Spinal cord (tissue), 9 donors: ENCODE measurements at regions not wholly inside any gene's neighbourhood (a gene's known extent, or its start where the extent isn't known, plus 50 kb on each side); places are given as distances from the start of the nearest gene placed in this dataset.

Source experiments
- DNase-seq, 6 donors: peaks; one replicate each; pipeline versions ENCODE4 v3.0.0 to v3.0.0-alpha.2; 2013 to 2015; ENCODE audit warnings: low spot score in 6 of 6, low read depth in 4 of 6
- H3K27ac ChIP-seq: one replicate; pipeline ENCODE4 v1.5.1; 2013; ENCODE audit warnings: low read depth, low read length, control low read depth
- H3K27me3 ChIP-seq: one replicate; pipeline ENCODE4 v1.6.1; 2013; ENCODE audit warnings: low read length; ENCODE audit not compliant: control insufficient read depth, insufficient read depth
- H3K36me3 ChIP-seq: one replicate; pipeline ENCODE4 v1.6.1; 2013; ENCODE audit warnings: low read length; ENCODE audit not compliant: control insufficient read depth, insufficient read depth
- H3K4me1 ChIP-seq: one replicate; pipeline ENCODE4 v1.6.1; 2013; ENCODE audit warnings: low read length; ENCODE audit not compliant: control insufficient read depth, insufficient read depth
- H3K4me3 ChIP-seq: one replicate; pipeline ENCODE4 v1.5.1; 2013; ENCODE audit warnings: low read depth, low read length, control low read depth
- H3K9me3 ChIP-seq: one replicate; pipeline ENCODE4 v1.6.1; 2013; ENCODE audit warnings: low read length; ENCODE audit not compliant: control insufficient read depth, insufficient read depth
- WGBS: methylation state at CpG from one replicate; pipeline ENCODE4 v1.1.5; 2013; ENCODE audit warnings: missing lambda C conversion rate; ENCODE audit not compliant: insufficient coverage; 5-methylcytosine and 5-hydroxymethylcytosine counted together
- donor health status: healthy.

GRCh38 chr15:69626095-69627066, 173.8 kb downstream of the RPLP1 start:
- no peaks in the 10 kb centered on the region for H3K9me3 ChIP-seq
- H3K4me1 ChIP-seq = no peaks in the 10 kb centered on the region
- H3K4me3 ChIP-seq = no peak overlapping the region
- WGBS = 73% methylated on average over 9 of the region's 11 CpGs
- H3K27ac ChIP-seq = no peak overlapping the region
- peak in 1 of 6 donors; percentile 14 for DNase-seq
- no peaks in the 10 kb centered on the region for H3K27me3 ChIP-seq
- H3K36me3 ChIP-seq = no peaks in the 10 kb centered on the region

- 98% methylated on average over 5 of the region's 5 CpGs for WGBS
- no peaks in the 10 kb centered on the region for H3K36me3 ChIP-seq
- H3K4me1 ChIP-seq = no peaks in the 10 kb centered on the region
- no peak overlapping the region for H3K27ac ChIP-seq
- DNase-seq = no peak
- no peaks in the 10 kb centered on the region for H3K27me3 ChIP-seq
- H3K9me3 ChIP-seq = no peaks in the 10 kb centered on the region
- no peak overlapping the region for H3K4me3 ChIP-seq
Observed at GRCh38 chr15:69627548-69628158, 175.0 kb downstream of the RPLP1 start.

DNA sequence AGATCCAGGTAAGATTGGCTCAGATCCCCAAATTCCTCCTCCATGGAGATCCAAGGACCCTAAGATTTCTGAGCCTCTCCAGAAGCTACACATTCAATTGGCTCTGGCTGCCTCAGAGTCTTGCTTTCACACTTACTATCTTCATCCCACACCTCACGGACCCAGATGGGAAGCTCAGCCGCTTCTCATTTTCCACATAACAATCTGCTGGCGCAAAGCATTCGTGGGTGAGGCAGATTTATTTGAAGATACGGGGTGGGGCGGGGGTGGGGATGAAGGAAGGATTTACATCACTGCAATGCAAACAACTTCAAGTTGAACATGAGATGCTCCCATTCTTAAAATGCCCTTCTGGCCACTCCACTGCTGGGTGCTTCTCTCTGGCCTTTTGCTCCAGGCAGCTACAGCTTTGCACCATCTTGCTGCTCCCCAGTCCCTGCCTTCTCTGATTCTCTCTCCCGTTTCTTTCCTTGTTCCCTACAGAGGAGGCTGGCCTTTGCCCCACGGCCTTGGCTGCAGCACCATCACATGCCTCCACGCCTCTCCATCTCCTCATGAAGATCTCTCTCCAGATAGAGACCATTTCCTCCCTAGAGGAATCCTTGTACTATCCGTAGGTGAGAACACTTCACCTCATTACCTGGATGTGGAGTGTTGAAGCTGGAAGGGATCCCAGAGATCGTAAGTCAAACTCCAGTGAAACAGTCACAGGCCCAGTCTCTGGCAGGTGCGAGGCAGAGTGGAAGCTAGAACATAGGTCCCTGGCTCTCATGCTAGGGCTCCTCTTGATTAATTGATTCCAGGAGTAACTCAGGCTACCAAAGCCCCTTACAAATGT, 175.9 kb downstream of the RPLP1 start:
- 94% methylated on average over 5 of the region's 12 CpGs for WGBS
- no peak for DNase-seq

DNA sequence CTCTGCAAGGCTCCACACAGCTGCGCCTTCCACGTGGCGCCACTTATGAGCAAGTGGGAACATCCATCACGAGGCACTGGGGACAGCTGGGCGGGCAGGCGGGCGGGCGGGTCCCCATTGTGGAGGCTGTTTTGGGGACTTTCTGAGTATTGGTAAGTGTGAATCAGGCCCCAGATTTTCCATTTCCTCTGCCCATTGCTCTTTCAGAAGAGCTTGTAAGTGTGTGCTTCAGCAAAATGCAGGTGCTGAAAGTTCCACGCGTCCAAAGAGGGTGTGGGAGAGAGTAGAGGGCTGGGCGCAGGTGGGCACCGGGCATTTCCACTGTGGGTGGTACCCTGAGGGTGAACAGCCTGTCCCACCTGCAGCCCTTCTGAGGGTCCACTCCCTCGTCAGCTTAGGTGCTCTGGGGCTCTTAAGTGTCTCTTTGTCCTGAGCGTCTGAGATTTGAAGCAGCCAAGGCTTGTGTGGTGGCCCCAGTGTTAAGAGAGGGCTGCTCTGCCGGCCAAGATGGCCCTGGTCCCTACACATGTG, 177.1 kb downstream of the RPLP1 start:
- H3K27ac ChIP-seq = no peak overlapping the region
- DNase-seq = no peak
- 91% methylated on average over 10 of the region's 15 CpGs for WGBS

More for the DNA sequence above, 175.9 kb downstream of the RPLP1 start:
- Histone ChIP-seq H3K36me3 (no peaks in the 10 kb centered on the region), H3K4me3 (no peak overlapping the region), H3K4me1 (no peaks in the 10 kb centered on the region), H3K9me3 (no peaks in the 10 kb centered on the region), H3K27me3 (no peaks in the 10 kb centered on the region), H3K27ac (no peak overlapping the region)

DNA sequence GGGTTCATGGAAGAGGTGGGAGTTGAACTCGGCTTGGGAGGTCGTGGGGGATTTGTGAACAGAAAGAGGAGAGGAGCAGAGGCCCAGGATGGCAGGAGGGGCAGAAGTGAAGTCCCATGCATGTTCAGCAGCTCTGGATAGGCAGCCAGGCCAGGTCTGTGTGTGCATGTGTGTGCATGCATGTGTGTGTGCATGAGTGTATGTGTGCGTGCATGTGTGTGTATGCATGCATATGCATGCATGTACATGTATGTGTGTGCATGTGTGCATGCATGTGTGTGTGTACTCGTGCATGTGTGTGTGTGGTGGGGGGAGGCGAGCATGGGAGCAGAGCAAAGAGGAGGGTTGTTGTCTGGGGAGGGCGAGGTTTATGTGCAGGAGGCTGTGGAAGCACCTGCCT, 178.4 kb downstream of the RPLP1 start:
- H3K4me3 ChIP-seq = no peak overlapping the region
- H3K4me1 ChIP-seq = no peaks in the 10 kb centered on the region
- no peaks in the 10 kb centered on the region for H3K36me3 ChIP-seq
- H3K27me3 ChIP-seq = no peaks in the 10 kb centered on the region
- DNase-seq = no peak
- H3K27ac ChIP-seq = no peak overlapping the region
- H3K9me3 ChIP-seq = no peaks in the 10 kb centered on the region
- 87% methylated on average over 5 of the region's 6 CpGs for WGBS

More for the DNA sequence above, 177.1 kb downstream of the RPLP1 start:
- H3K4me3 ChIP-seq = no peak overlapping the region
- no peaks in the 10 kb centered on the region for H3K9me3 ChIP-seq
- H3K27me3 ChIP-seq = no peaks in the 10 kb centered on the region
- no peaks in the 10 kb centered on the region for H3K36me3 ChIP-seq
- H3K4me1 ChIP-seq = no peaks in the 10 kb centered on the region

DNA sequence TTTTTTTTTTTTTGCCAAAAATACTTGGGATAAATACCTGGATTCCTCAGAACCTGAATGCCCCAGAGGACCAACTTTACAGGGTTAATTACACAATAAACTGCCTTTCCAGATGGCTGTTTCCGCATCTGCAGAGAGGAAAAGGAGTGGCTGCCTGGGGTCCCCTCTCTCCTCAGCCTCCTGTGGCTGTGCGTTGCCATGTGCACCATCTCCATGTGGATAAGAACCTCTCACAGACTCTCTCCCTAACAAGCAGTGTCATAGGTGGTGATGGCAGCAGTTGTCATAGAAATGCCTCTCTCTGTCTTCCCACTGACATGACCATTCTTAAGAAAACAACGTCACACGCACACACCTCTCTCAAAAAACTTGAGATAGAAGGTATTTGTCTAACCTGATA, 179.4 kb downstream of the RPLP1 start:
- no CpG with 5 or more reads among the region's 4 CpGs for WGBS
- DNase-seq = peak in 1 of 6 donors; percentile 58
- no peaks in the 10 kb centered on the region for H3K36me3 ChIP-seq
- H3K27ac ChIP-seq = no peak overlapping the region
- H3K9me3 ChIP-seq = no peaks in the 10 kb centered on the region
- no peak overlapping the region for H3K4me3 ChIP-seq
- no peaks in the 10 kb centered on the region for H3K27me3 ChIP-seq
- H3K4me1 ChIP-seq = no peaks in the 10 kb centered on the region

DNA sequence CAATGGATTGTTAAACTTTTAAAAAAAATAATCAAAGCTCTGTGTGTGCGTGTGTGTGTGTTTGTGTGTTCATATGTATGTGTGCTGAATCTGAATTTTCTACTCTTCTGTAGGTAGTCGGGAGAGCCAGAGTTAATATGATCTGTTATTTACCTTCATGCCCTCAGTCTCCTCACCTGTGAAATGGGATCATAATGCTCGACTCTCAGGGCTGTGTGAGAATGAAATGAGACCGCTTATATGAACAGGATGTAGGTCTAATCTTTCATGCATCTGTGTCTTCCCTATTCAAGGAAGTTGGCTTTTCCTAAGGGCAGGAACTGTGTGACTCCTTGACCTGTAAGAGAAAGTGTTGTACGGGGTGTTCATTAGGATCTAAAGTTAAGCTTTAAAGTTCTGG, 182.2 kb downstream of the RPLP1 start:
- Histone ChIP-seq H3K27me3 (no peaks in the 10 kb centered on the region), H3K36me3 (no peaks in the 10 kb centered on the region), H3K4me3 (no peak overlapping the region), H3K27ac (no peak overlapping the region), H3K9me3 (no peaks in the 10 kb centered on the region), H3K4me1 (no peaks in the 10 kb centered on the region)
- no peak for DNase-seq
- WGBS = 100% methylated on average over 1 of the region's 5 CpGs

DNA sequence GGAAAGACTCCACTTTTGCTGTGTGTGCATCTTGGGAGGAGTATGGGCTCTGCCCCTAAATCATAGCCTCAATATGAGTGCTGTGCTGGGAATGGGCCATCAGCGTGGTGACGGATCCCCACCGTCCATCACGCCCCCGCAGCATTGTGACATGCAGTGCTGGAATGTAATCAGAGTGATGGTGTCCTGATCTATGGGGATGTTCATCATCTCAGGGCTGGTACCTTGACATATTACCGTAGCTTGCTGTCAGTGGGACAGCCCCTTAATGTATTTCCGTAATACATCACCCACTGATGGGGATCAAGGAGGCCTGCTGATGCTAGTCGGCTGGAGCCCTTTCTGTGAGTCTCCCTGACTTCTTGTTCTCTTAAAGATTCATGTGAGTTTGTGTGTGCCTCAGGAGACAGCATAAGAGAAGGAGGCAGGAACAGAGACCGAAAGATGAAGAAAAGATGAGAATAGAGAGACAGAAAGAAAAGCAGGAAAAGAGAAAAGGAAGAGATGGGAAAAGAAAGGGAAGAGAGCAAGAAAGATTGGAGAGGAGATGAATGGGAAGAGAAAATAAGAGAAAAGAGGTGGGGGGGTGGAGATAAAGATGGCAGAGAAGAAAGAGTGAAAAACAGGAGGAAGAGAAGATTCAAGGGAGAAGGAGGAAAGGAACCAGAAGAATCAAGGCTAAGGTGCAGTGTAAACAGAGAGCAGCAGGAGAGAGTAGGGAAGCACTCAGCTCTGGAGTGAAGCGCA, 183.7 kb downstream of the RPLP1 start:
- Histone ChIP-seq H3K4me3 (no peak overlapping the region), H3K4me1 (no peaks in the 10 kb centered on the region), H3K27ac (no peak overlapping the region), H3K36me3 (no peaks in the 10 kb centered on the region), H3K27me3 (no peaks in the 10 kb centered on the region), H3K9me3 (no peaks in the 10 kb centered on the region)
- peak in 1 of 6 donors; percentile 67 for DNase-seq
- 94% methylated on average over 7 of the region's 10 CpGs for WGBS

DNA sequence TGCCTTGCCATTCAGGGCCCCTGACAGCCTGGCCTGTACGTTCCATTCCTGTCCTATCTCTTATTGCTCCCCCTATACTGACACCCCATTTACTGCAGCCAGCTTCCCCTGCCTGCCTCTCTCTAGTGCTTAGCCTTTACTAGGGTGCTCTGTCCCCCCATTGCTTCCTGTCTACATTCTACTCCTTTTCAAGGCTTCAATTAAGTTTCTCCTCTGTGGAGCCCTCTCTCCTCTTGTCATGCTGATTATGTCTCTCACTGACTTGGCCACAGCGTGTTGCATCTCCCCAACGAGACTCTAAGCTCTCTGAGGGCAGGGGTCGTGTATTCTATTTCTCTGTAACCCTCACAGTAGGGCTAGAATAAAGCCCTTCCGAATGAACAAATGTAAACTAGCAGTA, 185.2 kb downstream of the RPLP1 start:
- no peaks in the 10 kb centered on the region for H3K9me3 ChIP-seq
- no peaks in the 10 kb centered on the region for H3K36me3 ChIP-seq
- no peaks in the 10 kb centered on the region for H3K27me3 ChIP-seq
- H3K4me1 ChIP-seq = no peaks in the 10 kb centered on the region
- DNase-seq = no peak
- H3K4me3 ChIP-seq = no peak overlapping the region
- no peak overlapping the region for H3K27ac ChIP-seq
- 90% methylated on average over 1 of the region's 5 CpGs for WGBS
